Lower leg skin (tissue), 4 donors: ENCODE measurements at regions not wholly inside any gene's neighbourhood (a gene's known extent, or its start where the extent isn't known, plus 50 kb on each side); places are given as distances from the start of the nearest gene placed in this dataset.

ENCODE experiments used
- DNase-seq, 2 donors: peaks; one replicate each; pipeline ENCODE4 v3.0.0-alpha.2; 2019; ENCODE audit warnings: low spot score in 2 of 2
- H3K4me3 ChIP-seq: fragments of 200-600 bp; sonication (generic); 2 replicates; pipeline ENCODE4 v1.5.1; 2017; ENCODE audit warnings: mild to moderate bottlenecking, low read depth; ENCODE audit not compliant: poor library complexity, severe bottlenecking
- CTCF ChIP-seq, 3 donors: fragments of 450-650 bp; IDR thresholded peaks; one replicate each; pipeline ENCODE4 v1.5.1; 2016; ENCODE audit warnings: antibody characterized with exemption in 3 of 3, mild to moderate bottlenecking in 3 of 3, moderate library complexity in 2 of 3
- POLR2A ChIP-seq, 2 donors: fragments of 450-650 bp; IDR thresholded peaks; one replicate each; pipeline ENCODE4 v1.6.1; 2016 to 2017; ENCODE audit warnings: antibody characterized with exemption in 2 of 2, mild to moderate bottlenecking in 1 of 2, moderate library complexity in 1 of 2
- WGBS, 2 donors: methylation state at CpG; one replicate each; pipeline ENCODE4 v1.1.5; 2018; 5-methylcytosine and 5-hydroxymethylcytosine counted together
- intact Hi-C: fragments of 100-400 bp; cut with DNase I; formaldehyde crosslinking; loops from one replicate; pipeline ENCODE4 v1.15.0; 2023; ENCODE audit warnings: low total_unique reads

GRCh38 chr9:96022445-96023051 is 147.1 kb downstream of the ERCC6L2 start:
- intact Hi-C loops = no loop called here

GRCh38 chr9:96021551-96022444 is 146.3 kb downstream of the ERCC6L2 start:
- H3K4me3 ChIP-seq = peak overlapping the region; percentile 31
- DNase-seq = no peak
- TF ChIP-seq CTCF (IDR thresholded peaks at IDR 0.05) (no peak), POLR2A (IDR thresholded peaks at IDR 0.05) (no peak)
- intact Hi-C loops = no loop called here
- WGBS, 2 donors = 3 to 5% methylated on average over 29 to 35 of the region's 75 CpGs

More at GRCh38 chr9:96022445-96023051, 147.1 kb downstream of the ERCC6L2 start:
- 49 to 57% methylated on average over 25 to 26 of the region's 26 CpGs for WGBS, 2 donors
- DNase-seq = no peak
- no peak for TF ChIP-seq POLR2A (IDR thresholded peaks at IDR 0.05)
- TF ChIP-seq CTCF (IDR thresholded peaks at IDR 0.05) = no peak
- H3K4me3 ChIP-seq = no peak overlapping the region

- peak overlapping the region; percentile 31 for H3K4me3 ChIP-seq
- intact Hi-C loops = no loop called here
- no peak for TF ChIP-seq POLR2A (IDR thresholded peaks at IDR 0.05)
- TF ChIP-seq CTCF (IDR thresholded peaks at IDR 0.05) = no peak
- no peak for DNase-seq
- WGBS, 2 donors = 0% methylated on average over 40 to 64 of the region's 73 CpGs
Observed at GRCh38 chr9:96020792-96021550, 145.5 kb downstream of the ERCC6L2 start.

- 57 to 69% methylated on average over 9 to 13 of the region's 13 CpGs for WGBS, 2 donors
- no peak for TF ChIP-seq POLR2A (IDR thresholded peaks at IDR 0.05)
- TF ChIP-seq CTCF (IDR thresholded peaks at IDR 0.05) = no peak
- intact Hi-C loops = no loop called here
Observed at GRCh38 chr9:96020300-96020791, 144.9 kb downstream of the ERCC6L2 start.

More at GRCh38 chr9:96020300-96020791, 144.9 kb downstream of the ERCC6L2 start:
- no peak overlapping the region for H3K4me3 ChIP-seq
- DNase-seq = no peak
